ENCODE measurements at regions not wholly inside any gene's neighbourhood (a gene's known extent, or its start where the extent isn't known, plus 50 kb on each side); places are given as distances from the start of the nearest gene placed in this dataset.

- POLR2A ChIA-PET: no interaction called here
- CTCF ChIA-PET: interaction anchor here (1.6 kb wide), 1 partner anchor 15 kb away, joined by 7 read pairs; no protein-coding TSS in a partner anchor
Observed at GRCh38 chr6:68328156-68328555, 306.9 kb upstream of the ADGRB3 start.

GRCh38 chr6:68326762-68327161 lies 308.3 kb upstream of the ADGRB3 start:
- Histone ChIP-seq H3K4me3 (ENCODE audit: low read depth, low read length) (no peak overlapping the region), H3K27ac (ENCODE audit: extremely low read depth, low read depth, low read length) (no peak overlapping the region), H3K4me1 (ENCODE audit: control insufficient read depth, insufficient read depth, low read length) (no peaks in the 10 kb centered on the region), H3K9me3 (ENCODE audit: control insufficient read depth, insufficient read depth, low read depth, low read length) (no peaks in the 10 kb centered on the region), H3K36me3 (ENCODE audit: control insufficient read depth in 2 of 2, insufficient read depth in 1 of 2, low read length in 2 of 2) (no peaks in the 10 kb centered on the region)
- POLR2A ChIA-PET: no interaction called here
- CTCF ChIA-PET: interaction anchor here (0.5 kb wide), 1 partner anchor 1083 kb away, joined by 3 read pairs; no protein-coding TSS in a partner anchor
- no peak for TF ChIP-seq ZNF112 (tag by site-specific recombination; IDR thresholded peaks at IDR 0.05)
- no peak for TF ChIP-seq KLF16 (tag by site-specific recombination; IDR thresholded peaks at IDR 0.05)
- no peak for TF ChIP-seq KLF17 (tag by site-specific recombination; IDR thresholded peaks at IDR 0.05)
- TF ChIP-seq MEIS1 (CRISPR knock-in tag; IDR thresholded peaks at IDR 0.05; ENCODE audit: borderline replicate concordance): no peak
- no peak for TF ChIP-seq ZNF132 (tag by site-specific recombination; IDR thresholded peaks at IDR 0.05; ENCODE audit: borderline replicate concordance)
- no peak for TF ChIP-seq CTCF (tag by site-specific recombination; IDR thresholded peaks at IDR 0.05)
- TF ChIP-seq PRDM4 (tag by site-specific recombination; IDR thresholded peaks at IDR 0.05): no peak

More at GRCh38 chr6:68328156-68328555, 306.9 kb upstream of the ADGRB3 start:
- no peaks in the 10 kb centered on the region for H3K4me1 ChIP-seq (ENCODE audit: control insufficient read depth, insufficient read depth, low read length)
- no peaks in the 10 kb centered on the region for H3K36me3 ChIP-seq (ENCODE audit: control insufficient read depth in 2 of 2, insufficient read depth in 1 of 2, low read length in 2 of 2)
- H3K27ac ChIP-seq (ENCODE audit: extremely low read depth, low read depth, low read length): no peak overlapping the region
- H3K9me3 ChIP-seq (ENCODE audit: control insufficient read depth, insufficient read depth, low read depth, low read length): no peaks in the 10 kb centered on the region
- no peak for TF ChIP-seq HOXA7 (CRISPR knock-in tag; IDR thresholded peaks at IDR 0.05; ENCODE audit: borderline replicate concordance)
- no peak for TF ChIP-seq ZNF19 (tag by site-specific recombination; IDR thresholded peaks at IDR 0.05; ENCODE audit: low read depth)
- TF ChIP-seq ZNF48 (tag by site-specific recombination; IDR thresholded peaks at IDR 0.05): no peak
- no peak for TF ChIP-seq ZNF692 (tag by site-specific recombination; IDR thresholded peaks at IDR 0.05)
- TF ChIP-seq ZNF274 (IDR thresholded peaks at IDR 0.05; ENCODE audit: low read length): no peak
- no peak for TF ChIP-seq ZNF274 (tag by site-specific recombination; IDR thresholded peaks at IDR 0.05; ENCODE audit: borderline replicate concordance)
- TF ChIP-seq ZNF488 (tag by site-specific recombination; IDR thresholded peaks at IDR 0.05): no peak
- no peak for TF ChIP-seq ZNF513 (tag by site-specific recombination; IDR thresholded peaks at IDR 0.05)
- H3K4me3 ChIP-seq (ENCODE audit: low read depth, low read length): no peak overlapping the region

Data from HEK293 (cell line).